ENCODE measurements at regions not wholly inside any gene's neighbourhood (a gene's known extent, or its start where the extent isn't known, plus 50 kb on each side); places are given as distances from the start of the nearest gene placed in this dataset.

DNA sequence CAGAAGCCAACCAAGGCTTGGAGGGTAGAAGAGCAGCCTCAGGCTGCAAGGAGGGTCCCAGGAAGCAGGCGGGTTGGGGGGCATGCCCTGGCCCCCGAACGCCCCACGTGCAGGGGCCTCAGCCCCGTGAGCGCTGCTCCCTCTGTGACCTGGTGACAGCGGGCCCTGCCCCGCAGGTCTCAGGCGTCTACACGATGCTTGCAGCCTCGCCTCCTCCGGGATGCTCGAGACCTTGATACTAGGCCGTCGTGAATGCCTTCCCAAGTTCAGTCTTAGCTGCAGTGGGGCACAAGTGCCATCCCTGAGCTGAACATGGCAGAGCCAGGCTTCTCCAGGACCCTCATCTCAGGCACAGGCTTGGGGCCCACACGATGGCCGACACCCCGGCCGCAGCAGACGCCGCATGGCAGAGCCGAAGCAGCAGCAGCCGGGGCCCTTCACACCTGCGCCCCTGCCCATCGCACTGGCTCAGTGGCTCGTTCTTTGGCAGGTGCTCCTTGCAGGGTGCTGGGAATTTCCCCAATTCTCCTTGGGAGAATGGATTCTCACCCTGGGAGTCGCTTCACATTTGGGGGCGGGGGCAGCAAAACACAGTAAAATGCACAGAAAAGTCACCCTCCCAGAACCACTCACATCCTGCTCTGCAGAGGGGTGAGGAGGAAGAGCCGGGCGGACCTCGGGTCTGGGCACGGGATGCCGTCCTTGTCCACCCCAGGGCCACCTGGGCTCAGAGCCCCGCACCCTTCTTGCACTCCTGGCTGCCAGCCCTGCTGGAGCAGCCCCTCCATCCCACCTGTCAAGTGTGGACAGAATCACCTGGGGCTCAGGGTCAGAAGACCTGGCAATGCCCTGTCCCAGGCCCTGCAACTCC, 161.8 kb downstream of the DLL1 start:
- TF ChIP-seq NRF1 (IDR thresholded peaks at IDR 0.05; ENCODE audit: low read depth, low read length) (no peak), CTCF (IDR thresholded peaks at IDR 0.05; ENCODE audit: control extremely low read depth in 1 of 3, insufficient read depth in 1 of 3, low read depth in 1 of 3, low read length in 3 of 3) (no peak), SP1 (IDR thresholded peaks at IDR 0.05; ENCODE audit: low read depth, low read length) (no peak), RXRA (IDR thresholded peaks at IDR 0.05; ENCODE audit: insufficient read depth, low read depth, low read length) (no peak), POLR2A (IDR thresholded peaks at IDR 0.05; ENCODE audit: control extremely low read depth in 1 of 2, low read depth in 2 of 2, low read length in 2 of 2) (no peak), JUN (IDR thresholded peaks at IDR 0.05; ENCODE audit: low read depth, low read length) (no peak), USF2 (IDR thresholded peaks at IDR 0.05; ENCODE audit: low read length) (no peak), CEBPB (IDR thresholded peaks at IDR 0.05; ENCODE audit: low read depth, low read length) (no peak), EZH2 (IDR thresholded peaks at IDR 0.05; ENCODE audit: low read depth, low read length, severe bottlenecking) (no peak), PHF8 (conservative IDR thresholded peaks at IDR 0.05; ENCODE audit: low read depth, low read length) (no peak), CREB1 (IDR thresholded peaks at IDR 0.05) (no peak), POLR2AphosphoS5 (IDR thresholded peaks at IDR 0.05; ENCODE audit: low read depth, low read length) (no peak)
- TF ChIP-seq, protein P1, sequence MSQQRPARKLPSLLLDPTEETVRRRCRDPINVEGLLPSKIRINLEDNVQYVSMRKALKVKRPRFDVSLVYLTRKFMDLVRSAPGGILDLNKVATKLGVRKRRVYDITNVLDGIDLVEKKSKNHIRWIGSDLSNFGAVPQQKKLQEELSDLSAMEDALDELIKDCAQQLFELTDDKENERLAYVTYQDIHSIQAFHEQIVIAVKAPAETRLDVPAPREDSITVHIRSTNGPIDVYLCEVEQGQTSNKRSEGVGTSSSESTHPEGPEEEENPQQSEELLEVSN (IDR thresholded peaks at IDR 0.05), result no peak

Measured in H1 (cell line).